Liver (tissue), 8 donors: ENCODE measurements at regions not wholly inside any gene's neighbourhood (a gene's known extent, or its start where the extent isn't known, plus 50 kb on each side); places are given as distances from the start of the nearest gene placed in this dataset.

Experiments
- DNase-seq: peaks from one replicate; pipeline ENCODE4 v3.0.0-alpha.2; 2017; ENCODE audit warnings: low spot score
- H3K27ac ChIP-seq, 2 donors: one replicate each; pipeline ENCODE4 v1.7.0; 2013; ENCODE audit warnings: inconsistent platforms in 2 of 2, low read length in 2 of 2, control low read depth in 1 of 2, low read depth in 1 of 2, mild to moderate bottlenecking in 1 of 2
- H3K27me3 ChIP-seq, 4 donors: one replicate each; pipeline versions ENCODE4 v1.6.1 to v1.7.0; 2013; ENCODE audit warnings: low read length in 3 of 4, inconsistent platforms in 1 of 4, mild to moderate bottlenecking in 1 of 4, moderate library complexity in 1 of 4; ENCODE audit not compliant: control insufficient read depth in 4 of 4, insufficient read depth in 4 of 4
- H3K36me3 ChIP-seq, 4 donors: one replicate each; pipeline versions ENCODE4 v1.6.1 to v1.7.0; 2013; ENCODE audit warnings: low read length in 3 of 4, mild to moderate bottlenecking in 3 of 4, low read depth in 1 of 4, moderate library complexity in 1 of 4; ENCODE audit not compliant: control insufficient read depth in 4 of 4, insufficient read depth in 3 of 4
- H3K4me1 ChIP-seq, 4 donors: one replicate each; pipeline versions ENCODE4 v1.6.1 to v1.7.0; 2013; ENCODE audit warnings: low read length in 3 of 4, mild to moderate bottlenecking in 3 of 4, moderate library complexity in 1 of 4; ENCODE audit not compliant: control insufficient read depth in 4 of 4, insufficient read depth in 4 of 4
- H3K4me3 ChIP-seq, 3 donors: one replicate each; pipeline versions ENCODE4 v1.6.1 to v1.7.0; 2013; ENCODE audit warnings: low read length in 3 of 3, control low read depth in 1 of 3, low read depth in 1 of 3, mild to moderate bottlenecking in 1 of 3
- H3K9ac ChIP-seq, 2 donors: one replicate each; pipeline ENCODE4 v1.7.0; 2013; ENCODE audit warnings: low read length in 2 of 2, mild to moderate bottlenecking in 2 of 2, moderate library complexity in 2 of 2, control low read depth in 1 of 2, low read depth in 1 of 2
- H3K9me3 ChIP-seq, 4 donors: one replicate each; pipeline versions ENCODE4 v1.6.1 to v1.7.0; 2013; ENCODE audit warnings: low read length in 3 of 4; ENCODE audit not compliant: control insufficient read depth in 4 of 4
- FOXA1 ChIP-seq: IDR thresholded peaks from 2 replicates; pipeline ENCODE4 v1.6.1; 2016; ENCODE audit warnings: antibody characterized with exemption
- FOXA2 ChIP-seq: IDR thresholded peaks from 2 replicates; pipeline ENCODE4 v1.6.1; 2016; ENCODE audit warnings: antibody characterized with exemption
- GABPA ChIP-seq, 2 donors: IDR thresholded peaks in 1 of 2; conservative IDR thresholded peaks in 1 of 2; 2 replicates each; pipeline ENCODE4 v1.6.1; 2016; ENCODE audit warnings: antibody characterized with exemption in 2 of 2, mild to moderate bottlenecking in 1 of 2, moderate library complexity in 1 of 2
- HNF4A ChIP-seq, 2 donors: conservative IDR thresholded peaks; 2 replicates each; pipeline ENCODE4 v1.6.1; 2016; ENCODE audit warnings: antibody characterized with exemption in 2 of 2, mild to moderate bottlenecking in 2 of 2
- HNF4G ChIP-seq: IDR thresholded peaks from 2 replicates; pipeline ENCODE4 v1.6.1; 2016; ENCODE audit warnings: antibody characterized with exemption
- NR2F2 ChIP-seq: IDR thresholded peaks from 2 replicates; pipeline ENCODE4 v1.6.1; 2016; ENCODE audit warnings: antibody characterized with exemption
- RAD21 ChIP-seq, 2 donors: IDR thresholded peaks; 2 replicates each; pipeline ENCODE4 v1.6.1; 2016; ENCODE audit warnings: antibody characterized with exemption in 2 of 2, mild to moderate bottlenecking in 2 of 2
- RXRA ChIP-seq, 2 donors: IDR thresholded peaks; 2 replicates each; pipeline ENCODE4 v1.6.1; 2017 to 2018; ENCODE audit warnings: antibody characterized with exemption in 2 of 2, mild to moderate bottlenecking in 1 of 2
- SP1 ChIP-seq: IDR thresholded peaks from 2 replicates; pipeline ENCODE4 v1.6.1; 2018; ENCODE audit warnings: antibody characterized with exemption, mild to moderate bottlenecking
- TAF1 ChIP-seq: conservative IDR thresholded peaks from 2 replicates; pipeline ENCODE4 v1.6.1; 2016; ENCODE audit warnings: antibody characterized with exemption, mild to moderate bottlenecking
- YY1 ChIP-seq: IDR thresholded peaks from 2 replicates; pipeline ENCODE4 v1.6.1; 2016; ENCODE audit warnings: antibody characterized with exemption, mild to moderate bottlenecking
- WGBS: extraction: QIAGEN DNeasy Blood & Tissue Kit; methylation state at CpG from one replicate; pipeline ENCODE4 v1.1.7; 2013; 5-methylcytosine and 5-hydroxymethylcytosine counted together
- TF ChIP-seq, protein P1 (sequence below): IDR thresholded peaks from 2 replicates; pipeline ENCODE4 v1.6.1; 2016; ENCODE audit warnings: antibody characterized with exemption
- TF ChIP-seq, protein P2 (sequence below): IDR thresholded peaks from 2 replicates; pipeline ENCODE4 v1.6.1; 2016; ENCODE audit warnings: antibody characterized with exemption, mild to moderate bottlenecking
- TF ChIP-seq, protein P3 (sequence below): IDR thresholded peaks from 2 replicates; pipeline ENCODE4 v1.6.1; 2016; ENCODE audit warnings: antibody characterized with exemption
- TF ChIP-seq, protein P4 (sequence below): IDR thresholded peaks from 2 replicates; pipeline ENCODE4 v1.6.1; 2016; ENCODE audit warnings: antibody characterized with exemption
- TF ChIP-seq, protein P5 (sequence below): fragments of 150-350 bp; IDR thresholded peaks from 2 replicates; pipeline ENCODE4 v1.5.1; 2017; ENCODE audit warnings: improper control_type of control experiment, low read depth, low read length; ENCODE audit not compliant: missing input control
- donor health status: healthy.
- donor health status: healthy.
- donor health status: healthy.
- donor health status: healthy.
- donor health status: healthy.

DNA sequence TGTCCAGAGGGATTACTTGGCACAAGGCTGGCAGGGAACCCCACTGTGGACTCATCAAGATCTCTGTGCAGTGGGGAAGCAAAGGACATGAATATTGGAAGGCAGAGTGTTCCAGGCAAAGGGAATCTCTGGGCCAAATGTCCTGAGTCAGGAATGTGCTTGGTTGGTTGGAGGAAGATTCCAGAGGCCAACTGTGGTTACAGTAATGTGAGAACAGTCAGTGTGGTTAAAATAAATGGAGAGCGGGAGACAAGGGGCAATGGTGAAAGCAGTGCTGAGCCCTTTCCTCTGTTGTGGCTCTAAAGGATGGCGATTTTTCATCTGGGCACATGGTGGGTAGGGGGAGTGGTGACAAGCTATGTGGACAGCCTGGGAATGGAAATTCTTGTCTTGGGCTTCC lies 948.2 kb downstream of the BCL11B start:
- TF ChIP-seq FOXA1 (no peak), RXRA (IDR thresholded peaks at IDR 0.05) (no peak), SP1 (no peak), YY1 (no peak), FOXA2 (no peak), NR2F2 (no peak), HNF4G (no peak)
- TF ChIP-seq, protein P1, sequence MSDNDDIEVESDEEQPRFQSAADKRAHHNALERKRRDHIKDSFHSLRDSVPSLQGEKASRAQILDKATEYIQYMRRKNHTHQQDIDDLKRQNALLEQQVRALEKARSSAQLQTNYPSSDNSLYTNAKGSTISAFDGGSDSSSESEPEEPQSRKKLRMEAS = no peak
- TF ChIP-seq, protein P2, sequence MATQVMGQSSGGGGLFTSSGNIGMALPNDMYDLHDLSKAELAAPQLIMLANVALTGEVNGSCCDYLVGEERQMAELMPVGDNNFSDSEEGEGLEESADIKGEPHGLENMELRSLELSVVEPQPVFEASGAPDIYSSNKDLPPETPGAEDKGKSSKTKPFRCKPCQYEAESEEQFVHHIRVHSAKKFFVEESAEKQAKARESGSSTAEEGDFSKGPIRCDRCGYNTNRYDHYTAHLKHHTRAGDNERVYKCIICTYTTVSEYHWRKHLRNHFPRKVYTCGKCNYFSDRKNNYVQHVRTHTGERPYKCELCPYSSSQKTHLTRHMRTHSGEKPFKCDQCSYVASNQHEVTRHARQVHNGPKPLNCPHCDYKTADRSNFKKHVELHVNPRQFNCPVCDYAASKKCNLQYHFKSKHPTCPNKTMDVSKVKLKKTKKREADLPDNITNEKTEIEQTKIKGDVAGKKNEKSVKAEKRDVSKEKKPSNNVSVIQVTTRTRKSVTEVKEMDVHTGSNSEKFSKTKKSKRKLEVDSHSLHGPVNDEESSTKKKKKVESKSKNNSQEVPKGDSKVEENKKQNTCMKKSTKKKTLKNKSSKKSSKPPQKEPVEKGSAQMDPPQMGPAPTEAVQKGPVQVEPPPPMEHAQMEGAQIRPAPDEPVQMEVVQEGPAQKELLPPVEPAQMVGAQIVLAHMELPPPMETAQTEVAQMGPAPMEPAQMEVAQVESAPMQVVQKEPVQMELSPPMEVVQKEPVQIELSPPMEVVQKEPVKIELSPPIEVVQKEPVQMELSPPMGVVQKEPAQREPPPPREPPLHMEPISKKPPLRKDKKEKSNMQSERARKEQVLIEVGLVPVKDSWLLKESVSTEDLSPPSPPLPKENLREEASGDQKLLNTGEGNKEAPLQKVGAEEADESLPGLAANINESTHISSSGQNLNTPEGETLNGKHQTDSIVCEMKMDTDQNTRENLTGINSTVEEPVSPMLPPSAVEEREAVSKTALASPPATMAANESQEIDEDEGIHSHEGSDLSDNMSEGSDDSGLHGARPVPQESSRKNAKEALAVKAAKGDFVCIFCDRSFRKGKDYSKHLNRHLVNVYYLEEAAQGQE = no peak
- DNase-seq = no peak
- 79% methylated on average over 2 of the region's 2 CpGs for WGBS

DNA sequence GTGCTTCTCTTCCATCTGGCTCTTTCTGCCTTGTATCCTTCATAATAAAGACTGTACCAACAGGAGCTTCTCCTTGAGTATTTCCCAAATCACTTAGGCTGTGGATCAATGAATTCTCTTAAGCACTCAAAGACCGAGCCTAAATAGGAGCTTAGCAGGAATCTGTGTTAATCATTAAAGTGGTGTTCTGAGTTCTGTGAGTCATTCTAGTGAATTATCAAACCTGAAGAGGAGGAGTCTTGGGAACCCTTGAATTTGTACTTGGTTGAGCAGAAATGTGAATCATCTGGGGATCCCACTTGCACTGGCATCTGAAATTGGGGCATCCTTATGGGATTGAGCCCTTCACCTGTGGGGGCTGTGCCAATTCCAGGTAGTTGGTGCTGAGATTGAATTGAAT lies 946.2 kb downstream of the BCL11B start:
- Histone ChIP-seq H3K9me3 (no peaks in the 10 kb centered on the region), H3K36me3 (no peaks in the 10 kb centered on the region), H3K4me1 (no peaks in the 10 kb centered on the region), H3K27ac (no peak overlapping the region), H3K9ac (no peak overlapping the region), H3K27me3 (no peaks in the 10 kb centered on the region), H3K4me3 (no peak overlapping the region)
- no peak for TF ChIP-seq HNF4G
- no peak for TF ChIP-seq GABPA (IDR thresholded peaks at IDR 0.05 in 1 of 2, conservative IDR thresholded peaks at IDR 0.05 in 1 of 2)
- no peak for TF ChIP-seq RXRA (IDR thresholded peaks at IDR 0.05)
- TF ChIP-seq, protein P3, sequence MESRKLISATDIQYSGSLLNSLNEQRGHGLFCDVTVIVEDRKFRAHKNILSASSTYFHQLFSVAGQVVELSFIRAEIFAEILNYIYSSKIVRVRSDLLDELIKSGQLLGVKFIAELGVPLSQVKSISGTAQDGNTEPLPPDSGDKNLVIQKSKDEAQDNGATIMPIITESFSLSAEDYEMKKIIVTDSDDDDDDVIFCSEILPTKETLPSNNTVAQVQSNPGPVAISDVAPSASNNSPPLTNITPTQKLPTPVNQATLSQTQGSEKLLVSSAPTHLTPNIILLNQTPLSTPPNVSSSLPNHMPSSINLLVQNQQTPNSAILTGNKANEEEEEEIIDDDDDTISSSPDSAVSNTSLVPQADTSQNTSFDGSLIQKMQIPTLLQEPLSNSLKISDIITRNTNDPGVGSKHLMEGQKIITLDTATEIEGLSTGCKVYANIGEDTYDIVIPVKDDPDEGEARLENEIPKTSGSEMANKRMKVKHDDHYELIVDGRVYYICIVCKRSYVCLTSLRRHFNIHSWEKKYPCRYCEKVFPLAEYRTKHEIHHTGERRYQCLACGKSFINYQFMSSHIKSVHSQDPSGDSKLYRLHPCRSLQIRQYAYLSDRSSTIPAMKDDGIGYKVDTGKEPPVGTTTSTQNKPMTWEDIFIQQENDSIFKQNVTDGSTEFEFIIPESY = no peak
- TF ChIP-seq, protein P4, sequence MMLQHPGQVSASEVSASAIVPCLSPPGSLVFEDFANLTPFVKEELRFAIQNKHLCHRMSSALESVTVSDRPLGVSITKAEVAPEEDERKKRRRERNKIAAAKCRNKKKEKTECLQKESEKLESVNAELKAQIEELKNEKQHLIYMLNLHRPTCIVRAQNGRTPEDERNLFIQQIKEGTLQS = no peak
- WGBS = 30% methylated on average over 1 of the region's 1 CpG
- no peak for DNase-seq

More for the DNA sequence above, 948.2 kb downstream of the BCL11B start:
- H3K36me3 ChIP-seq = no peaks in the 10 kb centered on the region
- H3K27ac ChIP-seq = no peak overlapping the region
- no peak overlapping the region for H3K4me3 ChIP-seq
- H3K27me3 ChIP-seq = no peaks in the 10 kb centered on the region
- no peaks in the 10 kb centered on the region for H3K4me1 ChIP-seq
- H3K9ac ChIP-seq = no peak overlapping the region
- peaks cover 0 to 5% (median 2%) of the 10 kb centered on the region in 4 donors for H3K9me3 ChIP-seq

DNA sequence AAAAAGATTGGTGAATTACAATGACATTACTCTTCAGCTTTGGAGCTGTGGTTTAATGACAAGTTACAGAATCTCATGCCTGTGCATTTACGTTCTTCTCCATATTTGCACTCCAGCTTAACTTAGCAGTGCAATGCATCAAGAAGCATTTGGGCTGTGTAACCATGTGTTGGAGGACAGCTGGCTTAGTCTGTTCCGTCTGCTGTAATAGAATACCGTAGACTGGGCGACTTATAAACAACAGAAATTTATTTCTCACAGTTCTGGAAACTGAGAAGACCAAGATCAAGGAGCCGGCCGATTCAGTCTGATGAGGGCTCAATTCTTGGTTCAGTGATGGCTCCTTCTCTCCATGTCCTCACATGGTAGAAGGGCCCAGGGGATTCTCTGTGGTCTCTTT lies 943.5 kb downstream of the BCL11B start:
- no peaks in the 10 kb centered on the region for H3K4me1 ChIP-seq
- H3K4me3 ChIP-seq = no peak overlapping the region
- H3K27me3 ChIP-seq = no peaks in the 10 kb centered on the region
- WGBS = 86% methylated on average over 6 of the region's 6 CpGs
- H3K36me3 ChIP-seq = no peaks in the 10 kb centered on the region
- H3K9me3 ChIP-seq = no peaks in the 10 kb centered on the region
- H3K27ac ChIP-seq = no peak overlapping the region
- no peak overlapping the region for H3K9ac ChIP-seq
- DNase-seq = no peak
- TF ChIP-seq RAD21 (IDR thresholded peaks at IDR 0.05) (no peak), SP1 (no peak), GABPA (IDR thresholded peaks at IDR 0.05 in 1 of 2, conservative IDR thresholded peaks at IDR 0.05 in 1 of 2) (no peak), FOXA2 (no peak), HNF4A (conservative IDR thresholded peaks at IDR 0.05) (no peak), TAF1 (no peak), HNF4G (no peak)
- TF ChIP-seq, protein P3 = no peak
- TF ChIP-seq, protein P1 = no peak
- TF ChIP-seq, protein P5, sequence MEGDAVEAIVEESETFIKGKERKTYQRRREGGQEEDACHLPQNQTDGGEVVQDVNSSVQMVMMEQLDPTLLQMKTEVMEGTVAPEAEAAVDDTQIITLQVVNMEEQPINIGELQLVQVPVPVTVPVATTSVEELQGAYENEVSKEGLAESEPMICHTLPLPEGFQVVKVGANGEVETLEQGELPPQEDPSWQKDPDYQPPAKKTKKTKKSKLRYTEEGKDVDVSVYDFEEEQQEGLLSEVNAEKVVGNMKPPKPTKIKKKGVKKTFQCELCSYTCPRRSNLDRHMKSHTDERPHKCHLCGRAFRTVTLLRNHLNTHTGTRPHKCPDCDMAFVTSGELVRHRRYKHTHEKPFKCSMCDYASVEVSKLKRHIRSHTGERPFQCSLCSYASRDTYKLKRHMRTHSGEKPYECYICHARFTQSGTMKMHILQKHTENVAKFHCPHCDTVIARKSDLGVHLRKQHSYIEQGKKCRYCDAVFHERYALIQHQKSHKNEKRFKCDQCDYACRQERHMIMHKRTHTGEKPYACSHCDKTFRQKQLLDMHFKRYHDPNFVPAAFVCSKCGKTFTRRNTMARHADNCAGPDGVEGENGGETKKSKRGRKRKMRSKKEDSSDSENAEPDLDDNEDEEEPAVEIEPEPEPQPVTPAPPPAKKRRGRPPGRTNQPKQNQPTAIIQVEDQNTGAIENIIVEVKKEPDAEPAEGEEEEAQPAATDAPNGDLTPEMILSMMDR = no peak
